ENCODE measurements at regions not wholly inside any gene's neighbourhood (a gene's known extent, or its start where the extent isn't known, plus 50 kb on each side); places are given as distances from the start of the nearest gene placed in this dataset.

DNA sequence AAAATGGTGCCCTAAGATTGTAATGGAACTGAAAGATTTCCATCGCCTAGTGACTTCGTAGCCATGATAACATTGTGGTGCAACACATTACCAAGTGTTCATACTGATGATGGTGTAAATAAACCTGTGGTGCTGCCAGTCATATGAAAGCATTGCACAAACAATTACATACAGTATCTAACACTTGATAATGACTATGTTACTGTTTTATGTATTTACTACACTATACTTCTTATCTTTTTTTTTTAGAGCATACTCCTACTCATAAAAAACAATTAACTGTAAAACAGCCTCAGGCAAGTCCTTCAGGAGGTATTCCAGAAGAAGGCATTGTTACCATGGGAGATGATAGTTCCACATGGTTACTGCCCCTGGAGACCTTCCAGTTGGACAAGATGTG is 152.7 kb upstream of the EDNRA start:
- no peak for DNase-seq

DNA sequence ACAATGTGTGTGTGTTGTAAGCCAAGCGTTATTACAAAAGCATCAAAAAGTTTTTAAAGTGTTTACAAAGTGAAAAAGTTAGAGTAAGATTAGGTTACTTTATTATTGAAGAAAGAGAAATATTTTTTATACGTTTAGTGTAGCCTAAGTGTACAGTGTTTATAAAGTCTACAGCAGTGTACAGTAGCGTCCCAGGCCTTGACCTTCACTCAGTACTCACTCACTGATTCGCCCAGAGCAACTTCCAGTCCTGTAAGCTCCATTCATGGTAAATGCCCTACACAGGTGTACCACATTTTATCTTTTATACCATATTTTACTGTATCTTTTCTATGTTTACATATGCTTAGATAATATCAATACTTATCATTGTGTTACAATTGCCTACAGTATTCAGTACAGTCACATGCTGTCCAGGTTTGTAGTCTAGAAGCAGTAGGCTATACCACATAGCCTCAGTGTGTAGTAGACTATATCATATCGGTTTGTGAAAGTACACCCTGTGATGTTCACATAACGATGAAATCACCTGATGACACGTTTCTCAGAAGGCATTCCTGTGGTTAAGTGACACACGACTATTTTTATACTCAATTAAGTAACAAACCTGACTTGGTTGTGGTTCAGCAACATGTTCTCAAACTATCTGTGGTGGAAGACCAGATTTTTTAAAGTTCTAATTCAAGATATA is 152.0 kb upstream of the EDNRA start:
- DNase-seq = no peak

DNA sequence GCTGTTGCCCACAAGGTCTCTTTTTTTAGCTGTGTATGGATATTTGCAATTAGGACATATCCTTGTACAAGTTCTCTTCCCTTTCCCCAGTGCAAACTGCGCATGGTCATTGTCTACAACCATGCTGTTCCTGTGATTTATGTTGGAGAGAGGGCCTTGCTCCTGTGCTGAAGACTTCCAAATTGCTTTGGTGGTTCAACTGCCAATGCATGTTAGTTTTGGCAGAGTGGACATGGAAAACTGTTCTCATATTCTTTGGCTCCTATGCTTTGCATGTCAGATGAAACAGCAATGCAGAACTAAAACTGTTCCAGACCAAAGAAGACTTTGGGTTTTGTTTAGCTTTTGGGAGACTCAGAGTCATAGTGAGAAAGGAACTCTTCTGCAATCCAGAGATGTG is 148.8 kb upstream of the EDNRA start:
- no peak for DNase-seq

DNA sequence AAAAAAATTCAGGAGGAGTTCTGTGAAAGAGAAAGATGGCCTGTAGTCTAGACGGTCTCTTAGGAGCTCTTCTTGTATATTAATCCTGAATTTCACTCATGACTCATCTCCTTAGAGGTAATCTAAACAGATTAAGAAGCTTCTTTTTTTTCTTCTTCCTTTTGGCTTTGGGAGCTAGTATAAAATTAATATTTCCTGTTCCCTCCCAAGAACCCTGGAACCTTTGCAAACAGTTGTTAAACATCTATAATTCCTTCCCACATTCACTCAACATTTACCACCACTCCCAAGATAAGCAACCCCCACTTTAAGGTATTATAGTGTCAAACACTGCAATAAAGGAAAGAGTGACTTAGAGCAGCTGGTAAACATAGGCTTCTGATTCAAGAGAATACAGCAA is 146.4 kb upstream of the EDNRA start:
- no peak for DNase-seq

DNA sequence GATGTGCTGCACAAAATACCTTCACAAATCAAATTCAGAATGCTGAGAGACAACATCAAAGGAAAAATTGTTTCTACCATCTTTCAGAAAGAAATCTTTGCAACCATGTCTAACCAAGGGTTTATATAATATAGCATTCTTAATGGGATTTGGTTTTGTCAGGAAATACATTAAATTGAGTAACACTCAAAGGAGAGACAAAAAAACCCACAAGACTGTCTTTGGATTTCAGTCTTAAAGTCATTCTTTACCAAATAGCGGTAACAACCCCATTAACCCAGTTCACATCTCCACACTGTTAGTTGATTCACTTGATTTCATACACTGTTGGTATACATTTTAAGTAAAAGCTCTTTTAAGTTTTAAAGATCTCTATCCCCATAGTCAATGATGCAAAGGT is 145.7 kb upstream of the EDNRA start:
- no peak for DNase-seq

DNA sequence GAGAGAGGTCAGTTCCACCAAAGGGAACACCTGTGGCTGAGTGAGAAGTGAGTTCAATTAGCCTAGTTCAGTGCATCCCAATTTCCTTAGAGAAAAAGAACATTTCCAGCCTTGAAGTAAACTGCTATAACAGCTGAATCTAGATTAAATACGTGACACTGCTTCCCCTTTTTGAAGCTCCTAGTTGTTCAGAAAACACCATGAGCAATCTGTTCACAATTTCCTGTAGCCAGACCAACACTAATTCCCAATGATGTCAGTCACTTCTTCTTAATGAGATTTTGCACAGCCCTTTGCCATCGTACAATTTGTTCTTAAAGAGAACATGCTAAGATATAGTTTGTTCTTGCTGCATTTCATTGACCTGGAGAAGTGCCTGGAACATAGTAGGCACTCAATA is 144.6 kb upstream of the EDNRA start:
- no peak for DNase-seq

DNA sequence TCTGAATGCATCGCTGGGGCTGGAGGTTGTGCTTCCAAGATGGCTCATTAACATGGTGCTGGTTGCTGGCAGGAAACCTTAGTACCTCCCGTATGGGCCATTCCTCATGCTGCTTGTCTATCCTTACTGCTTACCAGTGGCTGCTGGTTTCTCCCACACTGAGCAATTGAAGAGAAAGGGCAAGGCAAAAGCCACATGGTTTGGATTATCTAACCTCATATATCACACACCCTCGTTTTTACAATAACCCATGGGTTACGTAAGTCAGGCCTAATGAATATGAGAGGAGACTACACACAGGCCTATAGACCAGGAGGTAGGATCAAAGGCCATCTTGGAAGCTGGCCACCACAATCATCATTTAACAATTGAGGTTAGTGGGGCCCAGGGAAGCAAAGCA is 141.8 kb upstream of the EDNRA start:
- DNase-seq = no peak

DNA sequence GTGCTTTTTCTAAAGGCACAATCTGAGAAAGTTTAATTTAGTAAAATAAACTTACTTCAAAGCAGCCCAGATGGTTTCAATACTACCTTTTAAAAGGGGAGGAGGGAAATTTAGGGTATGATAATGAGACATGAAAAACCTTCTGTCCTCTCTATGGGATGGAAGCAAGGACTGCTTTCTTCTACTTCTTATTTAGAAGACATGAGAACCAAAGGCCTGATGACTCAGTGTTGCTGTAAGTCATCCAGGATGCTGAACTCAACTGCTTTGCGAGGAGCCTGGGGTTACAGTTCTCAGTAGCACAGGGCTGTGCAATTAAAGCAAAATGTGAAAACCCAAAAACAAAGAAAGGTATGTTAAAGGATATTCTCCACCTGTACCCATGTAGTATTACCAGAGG is 140.8 kb upstream of the EDNRA start:
- no peak for DNase-seq

DNA sequence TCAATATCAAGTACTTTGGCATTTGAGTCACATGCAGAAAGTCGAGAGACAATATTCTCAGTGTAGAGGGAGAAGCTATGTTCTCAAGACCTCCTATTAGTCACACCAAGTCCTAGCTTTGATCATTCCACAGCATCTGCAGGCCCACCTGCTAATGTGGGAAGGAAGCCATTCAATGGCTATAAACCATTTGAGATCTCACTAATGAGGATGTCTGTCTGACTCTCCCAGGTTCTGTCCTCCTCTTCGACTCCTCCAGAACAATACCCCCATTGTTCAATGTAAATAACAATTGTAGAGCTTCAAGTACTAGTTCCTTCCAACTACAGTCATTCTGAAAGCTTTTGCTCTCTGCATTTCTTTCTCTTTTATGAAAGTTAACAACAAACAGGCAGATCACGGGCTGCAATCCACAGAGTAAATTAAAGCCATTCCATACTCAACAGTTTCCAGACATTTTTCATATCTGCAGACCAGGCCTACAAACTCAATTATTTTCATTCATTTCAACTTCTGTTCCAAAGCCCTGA is 140.2 kb upstream of the EDNRA start:
- no peak for DNase-seq

DNA sequence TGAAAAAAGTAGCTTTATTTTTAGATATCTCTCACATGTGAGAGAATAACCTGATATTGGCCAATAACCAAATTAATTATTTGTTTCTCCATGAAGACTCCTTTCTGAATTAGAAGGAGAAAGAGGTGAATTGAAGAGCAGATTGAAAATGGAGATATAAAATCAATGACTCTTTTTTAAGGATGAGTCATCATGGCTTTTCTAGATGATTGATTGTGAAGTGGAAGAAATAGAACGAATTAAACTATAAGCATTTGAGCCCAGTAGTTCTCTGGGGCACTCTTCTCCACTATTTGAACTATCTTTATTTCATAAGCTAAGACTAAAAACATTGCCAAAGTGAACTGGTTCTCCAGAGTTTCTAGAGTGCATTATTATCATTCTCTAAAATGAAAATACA is 137.2 kb upstream of the EDNRA start:
- DNase-seq = no peak

DNA sequence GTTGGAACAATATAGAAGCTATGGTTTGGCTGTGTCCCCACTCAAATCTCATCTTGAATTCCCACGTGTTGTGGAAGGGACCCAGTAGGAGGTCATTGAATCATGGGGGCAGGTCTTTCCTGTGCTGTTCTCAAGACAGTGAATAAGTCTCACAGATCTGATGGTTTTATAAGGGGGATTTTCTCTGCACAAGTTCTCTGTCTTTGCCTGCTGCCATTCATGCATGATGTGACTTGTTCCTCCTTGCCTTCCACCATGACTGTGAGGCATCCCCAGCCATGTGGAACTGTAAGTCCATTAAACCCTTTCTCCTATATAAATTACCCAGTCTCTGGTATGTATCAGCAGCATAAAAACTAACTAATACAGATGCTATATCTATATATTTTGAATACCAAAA is 135.2 kb upstream of the EDNRA start:
- no peak for DNase-seq

DNA sequence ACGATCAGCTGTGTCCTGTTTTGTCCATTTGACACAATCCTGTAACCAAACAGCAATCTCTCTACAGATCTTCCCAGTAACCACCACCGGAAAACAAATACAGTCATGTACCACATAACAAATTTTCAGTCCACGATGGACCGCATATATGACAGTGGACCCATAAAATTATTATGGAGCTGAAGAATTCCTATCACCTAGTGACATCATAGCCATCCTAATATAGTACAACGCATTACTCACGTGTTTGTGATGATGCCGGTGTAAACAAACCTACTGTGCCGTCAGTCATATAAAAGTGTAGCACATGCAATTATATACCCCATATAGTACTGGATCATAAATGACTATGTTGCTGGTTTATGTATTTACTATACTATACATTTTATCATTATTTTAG is 133.7 kb upstream of the EDNRA start:
- no peak for DNase-seq

DNA sequence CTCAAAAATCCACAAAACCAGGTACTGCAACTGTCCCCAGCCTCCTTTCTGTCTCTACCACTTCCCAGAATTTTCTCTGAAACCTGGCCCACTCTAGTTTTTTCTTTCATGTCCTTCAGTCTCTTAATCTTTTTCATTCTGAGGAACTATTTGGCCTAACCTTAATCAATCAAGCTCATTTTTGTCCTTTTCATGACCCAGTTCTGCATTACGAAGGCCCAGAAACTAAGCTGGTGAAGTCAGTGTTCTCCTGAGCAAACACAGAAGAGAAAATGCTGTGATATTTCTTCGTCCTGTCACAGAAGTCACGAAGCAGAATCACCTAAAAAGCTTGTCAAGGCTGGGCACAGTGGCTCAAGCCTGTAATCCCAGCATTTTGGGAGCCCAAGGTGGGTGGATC is 131.7 kb upstream of the EDNRA start:
- DNase-seq = no peak

DNA sequence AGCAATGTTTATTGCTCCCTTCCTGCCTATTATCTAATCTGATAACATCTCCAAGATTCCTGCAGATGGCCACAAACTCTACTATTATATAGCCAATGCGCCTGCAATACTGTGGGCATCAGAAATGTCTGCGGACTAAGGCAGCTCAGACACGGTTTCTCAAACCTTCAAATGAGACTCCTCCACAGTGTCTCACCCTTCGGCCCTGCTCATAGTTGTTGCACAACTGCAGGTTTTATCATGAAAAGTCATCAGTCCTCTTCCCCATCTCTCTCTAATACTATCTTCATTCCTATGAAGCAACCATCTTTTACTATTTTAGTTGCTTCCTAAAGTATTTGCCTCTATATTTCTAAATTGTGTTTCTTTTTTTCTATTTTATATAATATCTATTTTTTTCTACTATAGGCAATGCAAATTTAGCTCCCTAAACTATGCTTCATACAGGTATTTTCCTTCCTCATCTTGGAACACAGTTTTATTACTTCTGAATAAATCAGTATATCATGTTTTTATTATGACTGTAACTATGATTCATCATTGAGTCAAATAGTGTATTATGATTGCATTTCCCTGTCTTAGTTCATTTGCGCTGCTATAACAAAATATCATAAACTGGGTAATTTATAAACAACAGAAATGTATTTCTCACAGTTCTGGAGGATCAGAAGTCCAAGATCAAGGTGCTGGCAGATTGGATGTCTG is 129.7 kb upstream of the EDNRA start:
- no peak for DNase-seq

DNA sequence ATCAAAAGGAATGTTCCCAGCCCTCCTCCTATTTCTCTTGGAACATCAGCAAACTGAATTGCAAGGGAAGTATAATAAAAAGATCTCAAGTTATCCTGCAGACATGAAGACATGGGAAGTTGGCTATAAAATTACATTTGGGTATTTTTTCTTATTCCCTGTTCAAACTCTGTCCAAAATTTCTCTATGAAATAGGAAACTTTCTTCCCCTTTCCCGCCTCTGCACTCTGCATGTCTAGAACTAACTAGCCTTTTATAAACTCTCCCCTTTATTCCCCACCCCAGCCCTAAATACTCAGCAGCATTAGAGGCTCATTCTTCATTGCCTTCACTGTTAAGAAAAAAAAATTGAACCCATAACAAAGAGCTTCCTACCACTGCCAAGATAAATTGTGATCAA is 126.7 kb upstream of the EDNRA start:
- no peak for DNase-seq

DNA sequence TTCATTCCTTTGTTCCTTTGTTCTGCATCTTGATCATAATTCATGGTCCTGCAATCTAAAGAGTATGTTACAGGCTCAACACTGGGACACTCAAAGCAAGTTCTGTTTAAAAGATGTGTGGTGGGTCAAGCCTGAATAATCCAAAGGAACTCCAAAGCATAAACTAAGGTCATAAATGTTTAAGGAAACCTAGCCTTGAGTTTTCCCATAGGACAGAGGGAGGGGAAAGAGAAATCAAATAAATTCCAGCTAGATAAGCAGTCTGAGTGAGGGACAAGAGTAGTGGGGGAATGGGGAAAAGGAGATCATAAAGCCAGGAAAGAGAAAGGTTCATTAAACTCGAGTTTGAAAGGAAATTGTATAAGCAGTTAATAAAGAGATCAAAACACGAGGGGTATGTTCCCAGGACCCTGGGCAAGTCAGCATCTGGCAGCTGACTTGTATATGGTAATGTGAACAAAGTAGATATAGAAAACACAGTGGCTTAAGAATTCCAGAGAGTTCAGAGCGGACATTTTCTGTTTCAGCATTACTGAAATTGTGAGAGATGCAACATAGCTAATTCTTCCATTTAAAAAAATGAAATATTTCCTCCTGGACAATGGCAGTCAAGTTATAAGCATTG is 125.8 kb upstream of the EDNRA start:
- DNase-seq = no peak

DNA sequence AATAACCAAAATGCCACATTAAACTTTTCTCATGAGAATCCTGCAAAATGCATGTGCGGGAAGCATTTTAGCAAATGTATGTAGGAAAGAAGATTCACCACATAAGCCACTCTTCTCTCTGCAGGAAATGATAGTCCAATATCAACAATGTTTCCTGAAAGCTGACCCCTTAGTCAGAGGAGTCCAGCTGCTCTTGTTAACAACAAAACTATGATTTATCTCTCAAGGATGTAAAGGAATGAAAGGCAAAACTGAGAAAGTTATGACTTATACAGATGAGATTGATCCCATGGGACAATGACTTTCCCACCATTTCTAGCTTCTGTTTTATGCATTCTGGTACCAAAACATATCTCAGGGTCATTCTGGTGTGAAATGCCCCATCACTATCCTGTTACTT is 125.0 kb upstream of the EDNRA start:
- DNase-seq = no peak

DNA sequence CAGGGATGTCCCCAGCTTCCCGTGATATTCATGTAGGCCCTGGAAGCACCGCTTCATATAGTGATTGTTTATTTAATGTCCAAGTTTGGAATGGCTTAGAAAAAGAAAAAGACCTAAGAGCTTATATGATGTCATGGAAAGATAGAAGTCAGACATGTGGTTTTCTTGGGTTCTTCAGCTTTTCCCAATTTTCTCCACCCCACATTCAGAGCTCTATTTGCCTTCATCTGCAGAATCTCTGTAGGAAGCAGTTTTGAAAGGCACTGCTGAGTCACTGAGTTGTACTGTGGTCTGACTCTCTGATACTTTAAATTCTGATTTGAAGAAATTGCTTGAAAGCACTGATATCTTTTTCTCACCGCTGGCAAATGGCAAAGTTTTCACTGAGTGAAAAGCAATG is 120.6 kb upstream of the EDNRA start:
- DNase-seq = no peak

DNA sequence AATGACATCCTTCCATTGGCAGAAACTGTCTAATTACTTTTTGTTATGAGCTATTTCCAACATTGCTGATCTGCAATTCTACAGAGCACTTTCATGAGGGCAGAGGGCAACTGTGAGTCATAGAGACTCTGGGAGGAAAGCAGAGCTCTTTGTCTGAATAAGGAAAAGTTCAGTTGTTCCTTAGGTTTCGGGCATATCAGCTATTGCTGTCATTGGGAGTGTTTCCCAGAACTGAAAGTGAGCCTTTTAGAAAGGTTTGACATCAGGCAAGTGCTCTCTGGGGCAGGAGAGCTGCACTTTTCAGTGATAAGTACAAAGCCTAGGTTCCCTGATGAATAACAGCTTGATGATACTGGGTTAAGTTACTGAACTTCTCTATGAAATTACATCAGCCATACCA is 119.2 kb upstream of the EDNRA start:
- no peak for DNase-seq

DNA sequence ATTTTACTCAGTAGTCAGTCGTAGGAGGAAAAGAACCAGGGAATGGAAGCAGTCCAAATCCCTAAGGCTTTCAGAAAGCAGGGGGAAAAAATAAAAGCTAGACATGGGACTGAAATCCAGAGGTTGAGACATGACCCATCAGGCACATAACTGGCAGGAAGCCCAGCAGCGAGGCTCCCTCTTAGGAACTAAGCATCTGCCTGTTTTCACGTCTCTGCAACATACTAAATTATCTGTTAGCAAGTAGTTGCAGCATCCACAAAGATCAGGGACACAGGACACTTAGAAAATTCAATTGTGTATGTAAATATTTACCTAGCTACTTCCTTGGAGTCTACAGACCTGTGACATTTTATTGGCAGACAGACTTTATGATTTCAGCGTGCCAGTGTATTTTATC is 118.0 kb upstream of the EDNRA start:
- DNase-seq = no peak

DNA sequence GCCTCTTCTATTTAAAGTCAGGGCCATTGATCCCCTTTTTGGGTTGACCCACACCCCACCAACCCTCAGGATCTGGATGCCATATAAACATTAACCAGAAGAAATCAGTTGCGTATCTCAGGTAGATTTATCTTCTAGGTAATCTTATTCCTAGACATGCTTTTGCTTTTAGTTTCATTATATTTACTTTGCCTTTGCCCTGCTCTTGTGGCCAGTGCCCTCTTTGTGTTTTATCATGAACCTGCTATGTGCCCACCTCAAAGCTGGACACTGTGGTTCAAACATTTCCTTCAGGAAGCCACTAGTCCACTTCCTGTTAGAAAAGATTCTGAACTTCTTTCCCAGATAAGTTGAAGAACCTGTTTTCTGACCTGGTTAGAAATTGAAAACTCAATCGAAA is 117.4 kb upstream of the EDNRA start:
- no peak for DNase-seq

DNA sequence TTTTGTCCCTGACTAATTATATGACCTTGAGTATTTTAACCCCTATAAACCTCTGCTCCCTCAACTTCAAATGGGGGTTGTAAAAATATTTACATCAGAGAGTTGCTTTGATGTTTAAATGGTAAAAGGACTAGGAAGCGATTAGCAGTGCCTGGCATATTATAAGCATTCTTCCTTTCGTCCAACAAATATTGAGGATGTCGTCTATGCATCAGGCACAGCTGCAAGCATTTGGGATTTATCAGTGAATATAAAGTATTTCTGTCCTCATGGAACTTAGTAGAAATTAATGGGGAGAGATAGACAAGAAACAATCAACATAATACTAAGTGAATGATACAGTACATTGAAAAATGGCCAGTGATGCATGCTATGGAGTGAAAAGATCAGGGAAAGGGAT is 115.5 kb upstream of the EDNRA start:
- DNase-seq = no peak

DNA sequence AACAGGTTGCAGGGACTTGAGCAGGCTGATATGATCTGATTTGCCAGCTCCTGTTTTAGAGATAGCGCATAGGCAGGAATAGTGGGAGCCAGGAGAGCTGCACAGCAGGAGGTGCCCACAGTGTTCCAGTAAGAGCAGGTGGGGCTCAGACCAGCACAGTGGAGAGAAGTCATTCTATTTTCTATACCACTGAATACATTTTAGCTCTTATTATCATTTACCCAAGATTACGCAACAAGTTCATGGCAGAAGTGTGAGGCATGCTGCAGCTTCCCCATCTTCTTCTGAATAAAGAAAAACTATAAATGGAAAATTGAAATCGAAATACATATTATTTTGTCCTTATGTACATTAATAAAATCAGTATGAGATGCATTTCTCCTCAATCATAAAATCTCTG is 114.7 kb upstream of the EDNRA start:
- no peak for DNase-seq

DNA sequence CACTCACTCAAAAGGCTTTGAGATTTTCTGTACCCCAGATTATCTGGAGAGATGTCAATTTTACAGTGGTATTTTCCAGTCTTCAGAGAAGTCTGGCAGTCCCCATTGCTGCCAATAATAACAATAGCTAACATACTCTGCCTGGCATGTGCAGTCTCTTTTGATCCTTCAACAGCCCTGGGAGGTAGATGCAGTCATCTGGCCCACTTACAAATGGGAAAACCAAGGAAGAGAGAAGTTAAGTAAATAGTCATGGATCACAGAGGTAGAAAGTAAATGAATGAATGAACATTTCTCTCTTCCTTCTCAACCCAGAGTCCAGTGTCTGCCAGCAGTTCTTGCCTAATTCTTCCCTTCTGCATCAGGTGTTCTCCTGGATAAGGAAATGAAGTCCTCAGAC is 113.0 kb upstream of the EDNRA start:
- DNase-seq = no peak

All from stimulated activated CD4-positive, alpha-beta T cell treated with anti-CD3 and anti-CD28 coated beads, Interleukin-15, amount 100 ng/mL, for 24 hours (primary cell).